HCT116 (cell line): ENCODE measurements at regions not wholly inside any gene's neighbourhood (a gene's known extent, or its start where the extent isn't known, plus 50 kb on each side); places are given as distances from the start of the nearest gene placed in this dataset.
"Not testable (repeated sequence)": the region's sequence is repeated elsewhere in the genome, so short reads cannot be mapped to it uniquely, and the experiment has no call there.

Experiments
- ATAC-seq: fragments of 200-7000 bp; cut with Tn5 transposase; 2 replicates; pipeline ENCODE4 v1.9.1; 2020; ENCODE audit warnings: mild to moderate bottlenecking, moderate library complexity
- BruUV-seq: library from RNA; stranded (reverse); fragments of 400-500 nt; replicated peaks from 2 replicates; lab custom pipeline; 2021; lab: Mats Ljungman, UMichigan
- CTCF ChIA-PET: fragments of 300-600 bp; sonication (Branson Sonifier 250); formaldehyde crosslinking; loops from one replicate; lab custom pipeline; 2021; ENCODE audit warnings: antibody characterized with exemption; lab: Charles Lee
- POLR2A ChIA-PET: fragments of 300-600, 350-600 bp; sonication (Branson Sonifier 250); formaldehyde crosslinking; loops from one replicate; lab custom pipeline; 2021; ENCODE audit warnings: antibody characterized with exemption; lab: Charles Lee
- RAD21 ChIA-PET, 2 experiments: fragments of 300-600 bp; sonication (Branson Sonifier 250); formaldehyde crosslinking; loops; one replicate each; lab custom pipeline; 2023; ENCODE audit warnings: low total read pairs in 2 of 2; ENCODE audit not compliant: uncharacterized antibody in 2 of 2, unreplicated experiment in 2 of 2, low non-redundant PET in 1 of 2; lab: Charles Lee
- DNase-seq: peaks from one replicate; pipeline ENCODE4 v3.0.0-alpha.2; 2010; ENCODE audit warnings: low read depth, low spot score
- H2AFZ ChIP-seq: fragments of 200-600 bp; shearing (Covaris generic), sonication (generic); 2 replicates; pipeline ENCODE4 v1.6.1; 2017; ENCODE audit warnings: low read depth, mixed run types, mixed read lengths, antibody characterized with exemption, low read length; ENCODE audit not compliant: poor library complexity, severe bottlenecking
- H3K27ac ChIP-seq: 2 replicates; pipeline ENCODE4 v1.5.1; 2012; ENCODE audit warnings: low read depth, low read length
- H3K27me3 ChIP-seq: fragments of 200-600 bp; sonication (generic); 2 replicates; pipeline ENCODE4 v1.6.1; 2016; ENCODE audit warnings: mixed run types, low read length, mixed read lengths; ENCODE audit not compliant: insufficient read depth
- H3K36me3 ChIP-seq, 2 experiments: fragments of 200-500 bp in 1 of 2; fragments of 200-600 bp in 1 of 2; sonication (Bioruptor generic) in 1 of 2; sonication (generic) in 1 of 2; 2 replicates each; pipeline versions ENCODE4 v1.5.1 to v1.6.1; 2014 to 2016; ENCODE audit warnings: low read length in 2 of 2, inconsistent platforms in 1 of 2, mixed read lengths in 1 of 2, mixed run types in 1 of 2; ENCODE audit not compliant: insufficient read depth in 2 of 2, control insufficient read depth in 1 of 2
- H3K4me1 ChIP-seq, 2 experiments: fragments of 200-600 bp in 1 of 2; sonication (generic) in 1 of 2; 2 replicates each; pipeline versions ENCODE4 v1.5.1 to v1.6.1; 2012 to 2017; ENCODE audit warnings: low read length in 2 of 2, inconsistent platforms in 1 of 2, mild to moderate bottlenecking in 1 of 2, mixed read lengths in 1 of 2, mixed run types in 1 of 2, moderate library complexity in 1 of 2; ENCODE audit not compliant: insufficient read depth in 2 of 2, control insufficient read depth in 1 of 2
- H3K4me2 ChIP-seq: fragments of 200-600 bp; sonication (generic); 2 replicates; pipeline ENCODE4 v1.6.1; 2017; ENCODE audit warnings: mixed run types, low read length, mixed read lengths
- H3K4me3 ChIP-seq, 2 experiments: fragments of 200-600 bp in 1 of 2; sonication (generic) in 1 of 2; replicated peaks in 1 of 2; 2 replicates each; pipeline ENCODE4 v1.5.1; 2011 to 2016; ENCODE audit warnings: low read length in 2 of 2, control low read depth in 1 of 2, low read depth in 1 of 2, mild to moderate bottlenecking in 1 of 2, mixed read lengths in 1 of 2, mixed run types in 1 of 2
- H3K79me2 ChIP-seq: fragments of 200-600 bp; sonication (generic); 2 replicates; pipeline ENCODE4 v1.6.1; 2017; ENCODE audit warnings: mild to moderate bottlenecking, mixed run types, low read length, moderate library complexity, mixed read lengths; ENCODE audit not compliant: insufficient read depth
- H3K9ac ChIP-seq: fragments of 200-600 bp; sonication (generic); 2 replicates; pipeline ENCODE4 v1.6.1; 2016; ENCODE audit warnings: low read length, mixed read lengths
- H3K9me2 ChIP-seq: fragments of 200-600 bp; sonication (generic), shearing (Covaris generic); 2 replicates; pipeline ENCODE4 v1.6.1; 2017; ENCODE audit warnings: mixed run types, mild to moderate bottlenecking, moderate library complexity; ENCODE audit not compliant: insufficient read depth
- H3K9me3 ChIP-seq, 2 experiments: fragments of 200-500 bp in 1 of 2; fragments of 200-600 bp in 1 of 2; sonication (Bioruptor generic) in 1 of 2; sonication (generic) in 1 of 2; 2 replicates each; pipeline ENCODE4 v1.6.1; 2014 to 2017; ENCODE audit warnings: low read length in 2 of 2, mixed read lengths in 2 of 2, inconsistent platforms in 1 of 2, low read depth in 1 of 2, mild to moderate bottlenecking in 1 of 2, mixed run types in 1 of 2, moderate library complexity in 1 of 2; ENCODE audit not compliant: control insufficient read depth in 1 of 2, insufficient read depth in 1 of 2
- H4K20me1 ChIP-seq: fragments of 200-600 bp; sonication (generic), shearing (Covaris generic); 2 replicates; pipeline ENCODE4 v1.6.1; 2017; ENCODE audit warnings: mixed run types, mild to moderate bottlenecking, moderate library complexity; ENCODE audit not compliant: insufficient read depth
- ATF3 ChIP-seq: IDR thresholded peaks from 2 replicates; pipeline ENCODE4 v1.6.1; 2012
- CEBPB ChIP-seq: IDR thresholded peaks from 2 replicates; pipeline ENCODE4 v1.6.1; 2012; ENCODE audit warnings: low read depth
- EZH2 ChIP-seq: fragments of 200-600 bp; sonication (generic); IDR thresholded peaks from 2 replicates; pipeline ENCODE4 v1.6.1; 2017; ENCODE audit warnings: antibody characterized with exemption, mixed run types
- FOSL1 ChIP-seq: IDR thresholded peaks from 2 replicates; pipeline ENCODE4 v1.6.1; 2012; ENCODE audit warnings: low read depth
- JUND ChIP-seq: IDR thresholded peaks from 2 replicates; pipeline ENCODE4 v1.6.1; 2012
- MAX ChIP-seq: IDR thresholded peaks from 2 replicates; pipeline ENCODE4 v1.6.1; 2012
- POLR2AphosphoS5 ChIP-seq: IDR thresholded peaks from 2 replicates; pipeline ENCODE4 v1.6.1; 2011; ENCODE audit warnings: mild to moderate bottlenecking, low read depth, low read length, moderate library complexity
- SP1 ChIP-seq: IDR thresholded peaks from 2 replicates; pipeline ENCODE4 v1.6.1; 2012; ENCODE audit warnings: low read depth
- ZFX ChIP-seq: fragments of 450-650 bp; IDR thresholded peaks from 2 replicates; pipeline ENCODE4 v1.6.1; 2017
- ZNF274 ChIP-seq: fragments of 200-500 bp; sonication (Bioruptor generic); IDR thresholded peaks from 2 replicates; pipeline ENCODE4 v1.6.1; 2014; ENCODE audit warnings: mild to moderate bottlenecking, low read depth, low read length, inconsistent platforms
- intact Hi-C: fragments of 100-400 bp; cut with micrococcal nuclease; formaldehyde crosslinking; loops from 2 replicates; pipeline ENCODE4 v1.10.0; 2022
- TF ChIP-seq, protein P1 (sequence below): IDR thresholded peaks from 2 replicates; pipeline ENCODE4 v1.6.1; 2012; ENCODE audit warnings: low read depth

DNA sequence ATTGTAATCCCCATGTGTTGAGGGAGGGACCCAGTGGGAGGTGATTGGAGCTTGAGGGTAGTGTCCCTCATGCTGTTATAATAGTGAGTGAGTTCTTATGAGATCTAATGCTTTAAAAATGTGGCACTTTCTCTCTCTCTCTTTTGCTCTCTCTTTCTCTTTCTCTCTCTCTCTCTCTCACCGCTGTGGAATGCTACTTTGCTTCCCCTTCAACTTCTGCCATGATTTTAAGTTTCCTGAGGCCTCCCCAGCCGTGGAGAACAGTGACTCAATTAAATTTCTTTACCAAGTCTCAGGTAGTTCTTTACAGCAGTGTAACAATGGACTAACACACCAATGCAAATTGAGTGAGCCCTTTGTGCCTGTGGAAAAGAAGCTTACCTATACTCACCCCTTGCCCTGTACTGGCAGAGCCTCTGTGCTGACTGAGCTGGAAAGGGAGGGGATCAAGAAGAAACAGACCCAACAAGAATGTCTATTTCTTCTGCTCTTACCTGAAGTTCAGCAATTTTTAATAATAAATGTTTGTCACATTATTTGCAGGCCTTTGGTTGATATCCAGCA lies 642.5 kb upstream of the KCND2 start:
- DNase-seq (no peak), ATAC-seq (no peak)
- Histone ChIP-seq H4K20me1 (no peaks in the 10 kb centered on the region), H2AFZ (no peak overlapping the region), H3K79me2 (no peaks in the 10 kb centered on the region), H3K9ac (no peak overlapping the region), H3K9me2 (no peaks in the 10 kb centered on the region), H3K4me2 (no peak overlapping the region), H3K36me3 (no peaks in the 10 kb centered on the region), H3K27me3 (no peaks in the 10 kb centered on the region), H3K9me3 (no peaks in the 10 kb centered on the region), H3K27ac (no peak overlapping the region), H3K4me3 (no peak overlapping the region), H3K4me1 (no peaks in the 10 kb centered on the region)
- ChIA-PET RAD21 (no interaction called here), POLR2A (no interaction called here), CTCF (no interaction called here)
- intact Hi-C loops: no loop called here
- BruUV-seq: no TSS peak
- no peak for TF ChIP-seq FOSL1
- no peak for TF ChIP-seq EZH2
- TF ChIP-seq SP1: no peak
- TF ChIP-seq CEBPB: no peak
- TF ChIP-seq POLR2AphosphoS5: no peak
- no peak for TF ChIP-seq ATF3
- TF ChIP-seq MAX: no peak
- TF ChIP-seq ZFX: no peak
- TF ChIP-seq, protein P1, sequence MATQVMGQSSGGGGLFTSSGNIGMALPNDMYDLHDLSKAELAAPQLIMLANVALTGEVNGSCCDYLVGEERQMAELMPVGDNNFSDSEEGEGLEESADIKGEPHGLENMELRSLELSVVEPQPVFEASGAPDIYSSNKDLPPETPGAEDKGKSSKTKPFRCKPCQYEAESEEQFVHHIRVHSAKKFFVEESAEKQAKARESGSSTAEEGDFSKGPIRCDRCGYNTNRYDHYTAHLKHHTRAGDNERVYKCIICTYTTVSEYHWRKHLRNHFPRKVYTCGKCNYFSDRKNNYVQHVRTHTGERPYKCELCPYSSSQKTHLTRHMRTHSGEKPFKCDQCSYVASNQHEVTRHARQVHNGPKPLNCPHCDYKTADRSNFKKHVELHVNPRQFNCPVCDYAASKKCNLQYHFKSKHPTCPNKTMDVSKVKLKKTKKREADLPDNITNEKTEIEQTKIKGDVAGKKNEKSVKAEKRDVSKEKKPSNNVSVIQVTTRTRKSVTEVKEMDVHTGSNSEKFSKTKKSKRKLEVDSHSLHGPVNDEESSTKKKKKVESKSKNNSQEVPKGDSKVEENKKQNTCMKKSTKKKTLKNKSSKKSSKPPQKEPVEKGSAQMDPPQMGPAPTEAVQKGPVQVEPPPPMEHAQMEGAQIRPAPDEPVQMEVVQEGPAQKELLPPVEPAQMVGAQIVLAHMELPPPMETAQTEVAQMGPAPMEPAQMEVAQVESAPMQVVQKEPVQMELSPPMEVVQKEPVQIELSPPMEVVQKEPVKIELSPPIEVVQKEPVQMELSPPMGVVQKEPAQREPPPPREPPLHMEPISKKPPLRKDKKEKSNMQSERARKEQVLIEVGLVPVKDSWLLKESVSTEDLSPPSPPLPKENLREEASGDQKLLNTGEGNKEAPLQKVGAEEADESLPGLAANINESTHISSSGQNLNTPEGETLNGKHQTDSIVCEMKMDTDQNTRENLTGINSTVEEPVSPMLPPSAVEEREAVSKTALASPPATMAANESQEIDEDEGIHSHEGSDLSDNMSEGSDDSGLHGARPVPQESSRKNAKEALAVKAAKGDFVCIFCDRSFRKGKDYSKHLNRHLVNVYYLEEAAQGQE: no peak
- no peak for TF ChIP-seq ZNF274
- TF ChIP-seq JUND: no peak

DNA sequence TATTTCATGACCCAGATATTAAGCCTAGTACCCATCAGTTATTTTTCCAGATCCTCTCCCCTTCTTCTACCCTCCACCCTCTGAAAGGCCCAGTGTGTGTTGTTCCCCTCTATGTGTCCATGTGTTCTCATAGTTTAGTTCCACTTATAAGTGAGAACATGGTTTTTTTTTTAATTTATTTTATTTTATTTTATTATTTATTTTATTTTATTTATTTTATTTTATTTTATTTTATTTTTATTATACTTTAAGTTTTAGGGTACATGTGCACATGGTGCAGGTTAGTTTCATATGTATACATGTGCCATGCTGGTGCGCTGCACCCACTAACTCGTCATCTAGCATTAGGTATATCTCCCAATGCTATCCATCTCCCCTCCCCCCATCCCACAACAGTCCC lies 639.2 kb upstream of the KCND2 start:
- H3K27ac ChIP-seq, BruUV-seq, ATAC-seq, H3K4me1 ChIP-seq, intact Hi-C loops, H3K79me2 ChIP-seq, CTCF ChIA-PET, POLR2A ChIA-PET, H3K9me3 ChIP-seq, H3K9me2 ChIP-seq, H3K36me3 ChIP-seq, H3K4me3 ChIP-seq, H3K4me2 ChIP-seq, DNase-seq, H3K9ac ChIP-seq, RAD21 ChIA-PET, H2AFZ ChIP-seq, H3K27me3 ChIP-seq, H4K20me1 ChIP-seq: not testable (repeated sequence)
